Mesendoderm (in vitro differentiated cells): ENCODE measurements at regions not wholly inside any gene's neighbourhood (a gene's known extent, or its start where the extent isn't known, plus 50 kb on each side); places are given as distances from the start of the nearest gene placed in this dataset.

Experiments
- DNase-seq: peaks from one replicate; pipeline ENCODE4 v3.0.0; 2013
- H2AK5ac ChIP-seq: 2 replicates; pipeline ENCODE4 v1.6.1; 2013; ENCODE audit warnings: low read length, inconsistent platforms
- H2BK120ac ChIP-seq: 2 replicates; pipeline ENCODE4 v1.6.1; 2013; ENCODE audit warnings: low read depth, mild to moderate bottlenecking, low read length, moderate library complexity, mixed read lengths
- H2BK15ac ChIP-seq: replicated peaks from 2 replicates; pipeline ENCODE4 v1.6.1; 2013; ENCODE audit warnings: low read depth, mild to moderate bottlenecking, moderate library complexity
- H2BK5ac ChIP-seq: 2 replicates; pipeline ENCODE4 v1.6.1; 2013; ENCODE audit warnings: low read length, inconsistent platforms
- H3K18ac ChIP-seq: 2 replicates; pipeline ENCODE4 v1.6.1; 2013; ENCODE audit warnings: mild to moderate bottlenecking, low read length, mixed read lengths
- H3K23ac ChIP-seq: one replicate; pipeline ENCODE4 v1.6.1; 2013; ENCODE audit warnings: low read length
- H3K27ac ChIP-seq: 2 replicates; pipeline ENCODE4 v1.5.1; 2013; ENCODE audit warnings: low read depth, mild to moderate bottlenecking, inconsistent platforms, low read length, moderate library complexity
- H3K27me3 ChIP-seq: 2 replicates; pipeline ENCODE4 v1.6.1; 2013; ENCODE audit warnings: low read length, control low read depth, mild to moderate bottlenecking, inconsistent platforms; ENCODE audit not compliant: insufficient read depth, poor library complexity
- H3K36me3 ChIP-seq: 2 replicates; pipeline ENCODE4 v1.6.1; 2013; ENCODE audit warnings: low read length, inconsistent platforms; ENCODE audit not compliant: control insufficient read depth, insufficient read depth
- H3K4ac ChIP-seq: one replicate; pipeline ENCODE4 v1.6.1; 2013; ENCODE audit warnings: low read depth, mild to moderate bottlenecking, low read length, moderate library complexity
- H3K4me1 ChIP-seq: 2 replicates; pipeline ENCODE4 v1.6.1; 2013; ENCODE audit warnings: low read depth, low read length, inconsistent platforms; ENCODE audit not compliant: control insufficient read depth
- H3K4me2 ChIP-seq: 2 replicates; pipeline ENCODE4 v1.6.1; 2013; ENCODE audit warnings: low read length
- H3K4me3 ChIP-seq: 2 replicates; pipeline ENCODE4 v1.5.1; 2013; ENCODE audit warnings: mild to moderate bottlenecking, low read length
- H3K56ac ChIP-seq: one replicate; pipeline ENCODE4 v1.6.1; 2013; ENCODE audit warnings: low read length
- H3K79me1 ChIP-seq: 2 replicates; pipeline ENCODE4 v1.6.1; 2013; ENCODE audit warnings: low read length, inconsistent platforms
- H3K79me2 ChIP-seq: 2 replicates; pipeline ENCODE4 v1.6.1; 2013; ENCODE audit warnings: mild to moderate bottlenecking, low read length; ENCODE audit not compliant: control insufficient read depth, insufficient read depth
- H3K9ac ChIP-seq: 2 replicates; pipeline ENCODE4 v1.6.1; 2013; ENCODE audit warnings: low read length, inconsistent platforms
- H4K5ac ChIP-seq: one replicate; pipeline ENCODE4 v1.6.1; 2013; ENCODE audit warnings: low read length
- H4K8ac ChIP-seq: one replicate; pipeline ENCODE4 v1.6.1; 2013; ENCODE audit warnings: low read depth, mild to moderate bottlenecking, control low read depth, low read length, moderate library complexity
- WGBS: extraction: QIAGEN DNeasy Blood & Tissue Kit; methylation state at CpG from one replicate; pipeline ENCODE4 v1.1.7; 2013; ENCODE audit warnings: low lambda C conversion rate, missing lambda C conversion rate; ENCODE audit not compliant: insufficient coverage; ENCODE audit errors: extremely low coverage; 5-methylcytosine and 5-hydroxymethylcytosine counted together

DNA sequence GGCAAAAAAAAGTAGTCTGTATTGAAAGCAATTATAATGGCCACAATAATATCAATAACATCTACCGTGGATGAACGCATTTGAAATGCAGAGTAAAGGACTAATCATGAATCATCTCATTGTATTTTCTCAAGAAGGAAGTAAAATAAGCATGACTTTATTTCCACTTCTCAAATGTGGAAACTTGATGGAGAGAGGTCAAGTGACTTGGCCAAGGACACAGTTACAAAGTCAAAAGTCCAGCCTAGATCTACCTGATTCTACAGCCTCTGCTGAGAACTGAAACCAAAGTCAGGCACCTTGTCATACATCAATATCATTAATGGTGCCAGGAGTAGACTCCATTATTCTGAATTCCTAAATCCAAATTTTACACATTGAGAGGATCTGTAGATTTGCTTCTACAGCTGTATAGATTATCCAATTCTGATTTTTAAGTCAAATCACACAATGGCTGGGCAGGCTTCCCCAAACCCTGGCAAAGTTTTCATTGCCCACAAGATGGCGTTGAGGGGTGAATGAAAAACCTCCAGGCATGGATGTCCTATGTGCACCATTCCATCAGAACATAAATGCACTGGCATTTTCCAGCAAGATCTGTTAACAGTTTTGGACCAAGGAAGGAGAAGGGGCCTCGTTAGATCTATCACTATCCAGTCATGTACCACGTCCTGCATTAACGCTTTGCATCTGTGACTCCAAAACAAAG lies 423.1 kb downstream of the MAFB start:
- whole genome bisulfite sequencing = no CpG with 5 or more reads among the region's 6 CpGs
- Histone ChIP-seq H3K9ac (no peak overlapping the region), H3K36me3 (no peaks in the 10 kb centered on the region), H4K5ac (no peak overlapping the region), H3K56ac (no peak overlapping the region), H3K79me1 (no peaks in the 10 kb centered on the region), H2BK120ac (no peak overlapping the region), H2AK5ac (no peak overlapping the region), H3K4me3 (no peak overlapping the region), H3K79me2 (no peaks in the 10 kb centered on the region), H2BK5ac (no peak overlapping the region), H4K8ac (no peak overlapping the region), H3K4me1 (peaks cover 11% of the 10 kb centered on the region), H3K27me3 (no peaks in the 10 kb centered on the region), H3K18ac (no peak overlapping the region), H2BK15ac (peak overlapping the region; percentile 58), H3K4me2 (no peak overlapping the region), H3K23ac (no peak overlapping the region), H3K27ac (no peak overlapping the region), H3K4ac (no peak overlapping the region)
- DNase-seq = peak; percentile 52

GRCh38 chr20:40262219-40262618 lies 426.8 kb downstream of the MAFB start:
- H4K8ac ChIP-seq = no peak overlapping the region
- no peak overlapping the region for H3K56ac ChIP-seq
- H3K4me2 ChIP-seq = no peak overlapping the region
- no peak overlapping the region for H3K27ac ChIP-seq
- no peak overlapping the region for H3K18ac ChIP-seq
- no peak overlapping the region for H2BK5ac ChIP-seq
- H2AK5ac ChIP-seq = no peak overlapping the region
- no peak overlapping the region for H2BK15ac ChIP-seq
- H3K4ac ChIP-seq = no peak overlapping the region
- no CpG with 5 or more reads among the region's 2 CpGs for WGBS
- H3K4me1 ChIP-seq = peaks cover 2% of the 10 kb centered on the region
- H3K79me1 ChIP-seq = no peaks in the 10 kb centered on the region
- H3K79me2 ChIP-seq = no peaks in the 10 kb centered on the region
- DNase-seq = no peak
- no peaks in the 10 kb centered on the region for H3K36me3 ChIP-seq
- no peak overlapping the region for H3K9ac ChIP-seq
- H3K23ac ChIP-seq = no peak overlapping the region
- no peak overlapping the region for H2BK120ac ChIP-seq
- no peak overlapping the region for H3K4me3 ChIP-seq
- H4K5ac ChIP-seq = no peak overlapping the region
- no peaks in the 10 kb centered on the region for H3K27me3 ChIP-seq

DNA sequence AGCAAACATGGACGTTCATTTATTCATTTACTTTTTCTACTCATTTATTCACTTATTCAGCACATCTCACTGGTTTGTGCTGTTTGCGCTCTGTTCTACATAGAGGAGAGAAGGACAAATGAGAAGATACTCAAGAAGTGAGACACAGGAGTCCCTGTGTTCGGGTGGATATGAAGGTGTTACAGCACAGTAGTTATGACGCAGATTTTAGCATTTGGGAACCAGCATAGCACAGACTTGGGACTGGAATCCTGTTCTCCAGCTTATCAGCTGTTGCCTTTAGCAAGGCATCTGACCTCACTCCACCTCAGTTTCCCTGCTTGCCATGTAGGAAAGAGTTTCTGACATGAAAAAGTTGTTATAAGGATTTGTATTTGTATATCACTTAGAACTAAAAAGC lies 430.1 kb downstream of the MAFB start:
- Histone ChIP-seq H3K56ac (no peak overlapping the region), H3K4me1 (no peaks in the 10 kb centered on the region), H4K5ac (no peak overlapping the region), H4K8ac (no peak overlapping the region), H3K27ac (no peak overlapping the region), H3K4me3 (no peak overlapping the region), H3K4me2 (no peak overlapping the region), H3K79me2 (no peaks in the 10 kb centered on the region), H3K23ac (no peak overlapping the region), H2BK5ac (no peak overlapping the region), H3K36me3 (no peaks in the 10 kb centered on the region), H3K4ac (no peak overlapping the region), H3K18ac (no peak overlapping the region), H3K9ac (no peak overlapping the region), H2BK15ac (no peak overlapping the region), H3K79me1 (no peaks in the 10 kb centered on the region), H3K27me3 (no peaks in the 10 kb centered on the region), H2AK5ac (no peak overlapping the region), H2BK120ac (no peak overlapping the region)
- no peak for DNase-seq
- no CpG with 5 or more reads among the region's 4 CpGs for WGBS

GRCh38 chr20:40257763-40258162 lies 431.3 kb downstream of the MAFB start:
- H3K56ac ChIP-seq = no peak overlapping the region
- H3K9ac ChIP-seq = no peak overlapping the region
- no peaks in the 10 kb centered on the region for H3K79me1 ChIP-seq
- H3K27me3 ChIP-seq = no peaks in the 10 kb centered on the region
- no peak overlapping the region for H2BK120ac ChIP-seq
- H2BK5ac ChIP-seq = no peak overlapping the region
- H3K4ac ChIP-seq = no peak overlapping the region
- no peak overlapping the region for H3K18ac ChIP-seq
- no peaks in the 10 kb centered on the region for H3K79me2 ChIP-seq
- no peak overlapping the region for H3K27ac ChIP-seq
- no peaks in the 10 kb centered on the region for H3K36me3 ChIP-seq
- no peaks in the 10 kb centered on the region for H3K4me1 ChIP-seq
- no peak overlapping the region for H3K4me2 ChIP-seq
- no peak overlapping the region for H2AK5ac ChIP-seq
- no peak overlapping the region for H4K8ac ChIP-seq
- no CpG with 5 or more reads among the region's 2 CpGs for WGBS
- no peak overlapping the region for H3K4me3 ChIP-seq
- no peak for DNase-seq
- H4K5ac ChIP-seq = no peak overlapping the region
- no peak overlapping the region for H3K23ac ChIP-seq
- H2BK15ac ChIP-seq = no peak overlapping the region

DNA sequence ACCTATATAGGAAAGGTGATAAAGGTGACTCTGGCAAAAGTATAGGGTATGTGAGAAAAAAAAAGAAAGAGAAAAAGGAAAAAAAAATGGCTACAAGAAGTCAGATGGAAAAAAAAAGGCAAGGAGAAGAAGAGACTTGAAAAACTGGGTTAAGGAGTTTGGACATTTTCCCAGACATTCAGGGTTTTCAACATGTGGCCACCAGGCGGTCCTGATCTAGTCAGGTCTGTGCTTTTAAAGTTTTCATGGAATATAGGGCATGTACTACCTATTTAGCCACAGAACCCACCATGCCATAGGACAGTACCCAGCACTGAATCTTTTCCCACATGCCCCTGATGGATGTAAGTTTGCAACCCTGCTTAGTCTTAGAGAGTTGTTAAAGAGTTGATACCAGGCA lies 433.7 kb downstream of the MAFB start:
- H3K4me2 ChIP-seq = no peak overlapping the region
- no peak overlapping the region for H4K5ac ChIP-seq
- no peak for DNase-seq
- no peak overlapping the region for H3K4me3 ChIP-seq
- H3K79me1 ChIP-seq = no peaks in the 10 kb centered on the region
- H3K4ac ChIP-seq = no peak overlapping the region
- H2BK120ac ChIP-seq = no peak overlapping the region
- no peaks in the 10 kb centered on the region for H3K36me3 ChIP-seq
- no peaks in the 10 kb centered on the region for H3K79me2 ChIP-seq
- H3K18ac ChIP-seq = no peak overlapping the region
- H2AK5ac ChIP-seq = no peak overlapping the region
- H4K8ac ChIP-seq = no peak overlapping the region
- no peaks in the 10 kb centered on the region for H3K27me3 ChIP-seq
- no CpG with 5 or more reads among the region's 1 CpG for WGBS
- H2BK5ac ChIP-seq = no peak overlapping the region
- no peak overlapping the region for H3K23ac ChIP-seq
- H3K27ac ChIP-seq = no peak overlapping the region
- H3K9ac ChIP-seq = no peak overlapping the region
- H3K4me1 ChIP-seq = no peaks in the 10 kb centered on the region
- H3K56ac ChIP-seq = no peak overlapping the region
- H2BK15ac ChIP-seq = no peak overlapping the region
